Mucosa of rectum (tissue), 2 donors: ENCODE measurements at regions not wholly inside any gene's neighbourhood (a gene's known extent, or its start where the extent isn't known, plus 50 kb on each side); places are given as distances from the start of the nearest gene placed in this dataset.
A peak's percentile ranks its signal among the peaks of the same experiment; 100 is the strongest.

Experiments
- H3K27ac ChIP-seq, 2 donors: one replicate each; pipeline ENCODE4 v1.7.0; 2013; ENCODE audit warnings: inconsistent platforms in 2 of 2, low read depth in 2 of 2, low read length in 2 of 2
- H3K27me3 ChIP-seq, 2 donors: one replicate each; pipeline ENCODE4 v1.7.0; 2013; ENCODE audit warnings: low read length in 2 of 2; ENCODE audit not compliant: control insufficient read depth in 2 of 2, insufficient read depth in 2 of 2
- H3K36me3 ChIP-seq, 2 donors: one replicate each; pipeline ENCODE4 v1.7.0; 2013; ENCODE audit warnings: low read length in 2 of 2; ENCODE audit not compliant: control insufficient read depth in 2 of 2, insufficient read depth in 2 of 2
- H3K4me1 ChIP-seq, 2 donors: one replicate each; pipeline ENCODE4 v1.7.0; 2013; ENCODE audit warnings: low read length in 2 of 2, mild to moderate bottlenecking in 1 of 2; ENCODE audit not compliant: control insufficient read depth in 2 of 2, insufficient read depth in 2 of 2
- H3K4me3 ChIP-seq, 2 donors: one replicate each; pipeline ENCODE4 v1.7.0; 2013; ENCODE audit warnings: low read length in 2 of 2
- H3K9ac ChIP-seq, 2 donors: one replicate each; pipeline ENCODE4 v1.7.0; 2013; ENCODE audit warnings: low read length in 2 of 2, low read depth in 1 of 2, mild to moderate bottlenecking in 1 of 2
- H3K9me3 ChIP-seq, 2 donors: one replicate each; pipeline ENCODE4 v1.7.0; 2013; ENCODE audit warnings: low read length in 2 of 2; ENCODE audit not compliant: control insufficient read depth in 2 of 2
- donor health status: healthy.
- donor health status: Normal muscosa, but diverticular disease.

DNA sequence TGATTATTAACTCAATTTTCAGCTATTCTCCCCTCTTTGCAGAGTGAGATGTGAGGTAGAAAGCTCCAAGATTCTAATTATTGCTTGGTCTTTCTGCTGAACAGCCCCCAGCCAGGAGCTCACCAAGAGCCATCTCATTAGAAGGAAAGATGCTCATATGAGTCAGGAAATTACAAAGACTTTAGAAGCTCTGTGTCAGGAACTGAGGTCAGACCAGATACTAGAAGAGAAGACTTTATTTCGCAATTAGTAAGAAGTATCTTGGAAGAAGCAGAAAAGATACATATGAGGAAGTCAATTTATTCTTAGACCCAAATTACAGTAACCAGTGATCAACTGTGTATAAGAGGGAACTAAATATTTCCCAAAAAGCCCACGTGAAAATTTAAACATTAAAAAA, 626.9 kb downstream of the ZWINT start:
- Histone ChIP-seq H3K36me3 (no peaks in the 10 kb centered on the region), H3K27ac (no peak overlapping the region), H3K4me3 (no peak overlapping the region), H3K9ac (no peak overlapping the region), H3K27me3 (no peaks in the 10 kb centered on the region), H3K4me1 (no peaks in the 10 kb centered on the region), H3K9me3 (no peaks in the 10 kb centered on the region)

DNA sequence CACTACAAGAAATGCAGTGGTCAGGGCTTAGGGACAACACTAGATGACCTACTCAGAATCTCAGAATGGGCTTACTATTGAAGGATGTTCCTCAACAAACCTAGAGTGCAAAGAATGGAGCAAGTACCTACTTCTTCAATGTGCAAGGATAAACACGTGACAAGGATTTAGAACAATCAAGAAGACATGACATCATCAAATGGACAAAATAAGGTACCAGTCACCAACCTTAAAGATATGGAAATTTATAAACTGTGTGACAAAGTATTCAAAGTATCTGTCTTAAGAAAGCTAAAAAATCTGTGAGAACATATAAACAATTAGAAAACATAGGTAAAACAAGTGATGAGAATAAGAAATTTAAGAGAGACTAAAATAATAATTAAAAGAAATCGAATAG, 656.1 kb downstream of the ZWINT start:
- H3K4me3 ChIP-seq = no peak overlapping the region
- no peaks in the 10 kb centered on the region for H3K36me3 ChIP-seq
- H3K27me3 ChIP-seq = no peaks in the 10 kb centered on the region
- no peaks in the 10 kb centered on the region for H3K9me3 ChIP-seq
- no peak overlapping the region for H3K27ac ChIP-seq
- no peak overlapping the region for H3K9ac ChIP-seq
- no peaks in the 10 kb centered on the region for H3K4me1 ChIP-seq

DNA sequence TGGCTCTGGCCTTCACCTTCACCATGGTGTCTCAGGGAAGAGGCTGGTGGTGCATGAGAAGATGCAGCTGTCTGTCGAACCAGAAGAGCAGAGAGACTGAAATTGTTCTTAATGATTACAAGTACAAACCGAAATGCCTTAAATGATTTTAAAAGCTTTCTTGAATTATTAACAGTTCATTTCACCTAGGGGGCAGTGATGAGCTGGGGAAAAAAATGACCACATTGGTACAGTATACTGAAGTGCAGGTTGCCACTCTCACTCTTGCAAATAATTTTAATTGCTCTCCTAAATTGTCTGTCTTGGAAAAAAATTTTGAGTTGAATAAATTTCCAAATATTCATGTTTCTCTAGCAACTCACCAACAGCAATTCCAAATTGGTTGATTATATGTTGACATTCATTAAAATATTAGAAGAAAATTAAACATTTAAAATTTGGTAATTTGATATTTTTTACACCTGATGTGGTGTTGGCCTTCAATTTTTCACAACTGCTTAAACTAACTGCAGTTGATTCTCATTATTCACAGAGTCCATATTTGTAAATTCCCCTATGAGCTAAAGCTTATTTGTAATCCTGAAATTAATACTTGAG, 692.6 kb downstream of the ZWINT start:
- no peak overlapping the region for H3K9ac ChIP-seq
- no peaks in the 10 kb centered on the region for H3K36me3 ChIP-seq
- no peak overlapping the region for H3K27ac ChIP-seq
- H3K27me3 ChIP-seq = no peaks in the 10 kb centered on the region
- no peak overlapping the region for H3K4me3 ChIP-seq
- no peaks in the 10 kb centered on the region for H3K4me1 ChIP-seq
- no peaks in the 10 kb centered on the region for H3K9me3 ChIP-seq

DNA sequence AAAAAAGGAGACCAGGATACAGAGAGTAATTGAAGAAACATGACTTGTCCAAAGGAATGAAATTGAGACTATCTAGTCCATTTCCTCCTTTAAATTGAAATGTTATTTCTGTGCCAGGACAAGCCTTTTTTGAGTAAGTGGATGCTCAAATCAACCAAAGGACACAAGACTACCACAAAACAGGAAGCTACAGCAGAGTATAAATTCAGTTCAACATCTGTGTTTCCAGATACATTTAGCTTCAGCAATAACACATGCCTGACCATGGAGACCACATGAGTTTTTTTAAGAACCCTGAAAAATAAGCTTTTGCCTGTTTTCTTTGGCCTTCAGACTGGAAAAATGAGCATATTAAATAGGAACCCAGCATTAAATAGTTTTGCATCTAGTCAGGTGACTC, 707.5 kb downstream of the ZWINT start:
- H3K27me3 ChIP-seq = no peaks in the 10 kb centered on the region
- H3K9ac ChIP-seq = no peak overlapping the region
- no peaks in the 10 kb centered on the region for H3K4me1 ChIP-seq
- no peak overlapping the region for H3K27ac ChIP-seq
- no peaks in the 10 kb centered on the region for H3K36me3 ChIP-seq
- H3K4me3 ChIP-seq = no peak overlapping the region
- no peaks in the 10 kb centered on the region for H3K9me3 ChIP-seq

DNA sequence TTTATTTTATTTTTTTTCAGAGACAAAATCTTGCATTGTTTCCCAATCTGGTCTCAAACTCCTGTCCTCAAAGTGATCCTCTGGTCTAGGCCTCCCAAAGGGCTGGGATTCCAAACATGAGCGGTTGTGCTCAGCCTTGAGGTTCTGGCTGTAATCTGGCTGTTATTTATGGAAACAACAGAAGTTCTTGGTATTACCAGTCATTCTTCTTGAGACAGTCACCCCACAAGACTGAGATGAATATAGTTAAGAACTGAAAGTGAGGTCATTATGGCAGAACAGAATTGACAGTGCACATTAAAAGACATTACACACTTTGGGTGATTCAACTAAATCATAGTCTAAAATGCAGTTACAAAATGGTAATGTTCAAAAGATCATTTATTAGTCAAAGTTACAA, 719.5 kb downstream of the ZWINT start:
- Histone ChIP-seq H3K4me1 (no peaks in the 10 kb centered on the region), H3K27ac (no peak overlapping the region), H3K36me3 (no peaks in the 10 kb centered on the region), H3K9ac (no peak overlapping the region), H3K27me3 (no peaks in the 10 kb centered on the region), H3K9me3 (no peaks in the 10 kb centered on the region), H3K4me3 (no peak overlapping the region)

DNA sequence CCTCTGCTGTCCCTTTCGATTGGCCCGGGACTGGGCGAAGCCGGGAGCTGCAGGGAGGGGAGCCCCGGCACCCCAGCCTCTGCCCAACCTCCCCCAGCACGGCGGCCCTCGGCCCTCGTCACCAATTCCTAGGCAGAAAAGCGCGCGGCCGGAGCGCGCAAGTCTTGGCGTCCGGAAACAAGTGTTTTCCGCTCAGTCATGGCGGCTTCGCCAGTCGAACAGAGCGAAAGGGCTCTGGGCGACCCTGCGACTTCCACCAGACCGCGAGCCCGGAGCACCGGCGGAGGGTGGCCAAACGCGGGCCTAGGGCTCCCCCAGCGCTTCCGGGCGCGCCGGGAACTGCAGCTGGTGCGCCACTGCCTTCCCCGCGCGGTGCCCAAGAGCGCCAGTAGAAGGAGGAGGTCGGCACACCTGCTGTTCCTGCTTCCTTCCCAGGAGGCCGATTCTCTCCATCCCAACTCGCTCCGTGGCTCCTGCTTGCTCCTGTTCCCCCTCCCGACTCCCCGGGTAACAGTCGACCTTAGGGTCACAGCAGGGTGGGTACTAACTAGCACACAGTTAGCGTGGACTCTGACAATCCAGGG, 729.9 kb downstream of the ZWINT start:
- Histone ChIP-seq H3K4me3 (peak overlapping the region; percentile 35 to 53), H3K27ac (no peak overlapping the region), H3K36me3 (no peaks in the 10 kb centered on the region), H3K27me3 (peaks cover 9 to 20% of the 10 kb centered on the region in 2 donors), H3K4me1 (peaks cover 2 to 5% of the 10 kb centered on the region in 2 donors), H3K9ac (no peak overlapping the region), H3K9me3 (no peaks in the 10 kb centered on the region)

DNA sequence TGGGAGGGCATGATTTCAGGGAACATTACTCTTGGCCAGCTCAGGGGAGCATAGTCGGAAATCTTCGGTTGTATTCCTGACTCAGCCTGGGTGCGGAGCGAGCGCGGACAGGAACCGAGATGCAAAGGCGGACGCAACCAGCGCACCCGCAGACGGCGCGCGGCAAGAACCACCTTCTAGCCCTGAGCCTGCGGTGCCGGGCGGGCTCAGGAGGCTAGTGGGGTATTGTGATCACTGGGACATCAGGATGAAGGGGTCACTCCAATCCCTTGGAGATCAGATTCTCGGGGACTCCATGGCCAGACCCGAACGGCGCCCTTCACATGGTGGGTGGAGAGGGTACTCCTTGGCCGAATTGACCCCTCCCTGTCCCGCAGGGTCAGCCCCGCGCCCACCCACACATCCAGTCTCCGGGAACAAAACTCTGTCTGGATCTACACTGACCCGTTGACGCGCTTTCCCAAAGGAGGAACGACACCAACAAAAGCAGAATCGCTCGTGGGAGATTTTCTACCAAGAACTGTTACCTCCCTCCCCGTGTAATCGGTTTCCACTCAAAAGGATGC, 730.5 kb downstream of the ZWINT start:
- Histone ChIP-seq H3K27me3 (peaks cover 9 to 20% of the 10 kb centered on the region in 2 donors), H3K36me3 (no peaks in the 10 kb centered on the region), H3K9ac (no peak overlapping the region), H3K9me3 (no peaks in the 10 kb centered on the region), H3K27ac (no peak overlapping the region), H3K4me3 (peak overlapping the region; percentile 35 to 53), H3K4me1 (peaks cover 2 to 5% of the 10 kb centered on the region in 2 donors)

DNA sequence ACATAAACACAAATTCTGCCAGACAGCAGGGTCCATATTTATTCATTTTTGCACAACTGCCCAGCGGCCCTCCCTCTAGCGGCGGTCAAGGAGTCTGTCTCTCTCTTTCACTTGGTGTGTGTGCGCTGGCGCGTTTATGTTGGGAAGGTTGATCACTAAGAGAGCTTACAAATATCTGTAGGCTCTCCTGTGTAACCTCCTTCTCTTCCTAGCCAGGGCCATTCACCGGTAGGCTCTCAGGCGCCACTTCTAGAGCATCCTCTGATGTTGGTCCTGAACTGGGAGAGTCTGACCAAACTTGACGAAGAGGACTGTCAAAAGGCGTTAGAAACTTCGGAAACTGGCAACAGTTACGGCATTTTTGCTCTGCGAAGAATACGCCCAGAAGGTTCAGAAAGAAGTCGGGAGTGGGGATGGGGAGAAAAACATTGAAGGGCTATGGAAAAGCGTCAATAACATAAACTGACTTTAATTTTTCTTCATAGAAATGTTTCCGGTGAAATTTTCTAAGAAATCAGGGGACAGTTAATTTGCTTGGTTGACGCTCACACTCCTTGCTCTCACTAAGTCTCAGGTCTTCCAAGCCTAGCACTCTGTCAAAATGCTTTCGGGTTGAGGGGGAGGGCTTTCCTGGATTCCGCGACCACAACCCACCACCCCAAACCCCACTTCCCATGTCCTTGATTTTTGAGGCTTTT, 731.1 kb downstream of the ZWINT start:
- Histone ChIP-seq H3K4me3 (peak overlapping the region in 1 of 2 donors; percentile 37), H3K36me3 (no peaks in the 10 kb centered on the region), H3K4me1 (peaks cover 2 to 5% of the 10 kb centered on the region in 2 donors), H3K27ac (no peak overlapping the region), H3K9ac (no peak overlapping the region), H3K27me3 (peaks cover 9 to 20% of the 10 kb centered on the region in 2 donors), H3K9me3 (no peaks in the 10 kb centered on the region)

DNA sequence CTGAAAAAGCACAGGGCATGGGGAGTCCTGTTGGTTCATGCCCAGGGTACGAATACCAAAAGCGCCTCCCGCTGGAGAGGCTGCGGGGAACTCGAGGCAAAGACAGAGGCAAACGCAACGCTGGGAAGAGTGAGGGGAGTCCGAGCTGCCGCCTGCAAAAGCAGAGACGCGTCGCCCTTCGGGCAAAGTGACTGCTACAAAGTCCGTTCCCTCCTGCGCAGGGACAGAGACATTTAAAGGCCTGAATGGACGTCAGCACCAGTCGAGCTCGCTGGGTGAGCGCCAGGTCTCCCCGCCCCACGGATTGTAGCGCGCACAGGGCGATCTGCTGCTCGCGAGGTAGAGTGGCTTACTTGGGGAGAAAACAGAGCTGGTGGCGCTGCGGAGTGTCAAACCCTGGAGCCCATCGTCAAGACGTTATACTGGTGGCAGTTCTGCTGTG, 732.8 kb downstream of the ZWINT start:
- Histone ChIP-seq H3K4me1 (peaks cover 2 to 5% of the 10 kb centered on the region in 2 donors), H3K27ac (no peak overlapping the region), H3K27me3 (peaks cover 9 to 20% of the 10 kb centered on the region in 2 donors), H3K36me3 (no peaks in the 10 kb centered on the region), H3K4me3 (no peak overlapping the region), H3K9me3 (no peaks in the 10 kb centered on the region), H3K9ac (no peak overlapping the region)

DNA sequence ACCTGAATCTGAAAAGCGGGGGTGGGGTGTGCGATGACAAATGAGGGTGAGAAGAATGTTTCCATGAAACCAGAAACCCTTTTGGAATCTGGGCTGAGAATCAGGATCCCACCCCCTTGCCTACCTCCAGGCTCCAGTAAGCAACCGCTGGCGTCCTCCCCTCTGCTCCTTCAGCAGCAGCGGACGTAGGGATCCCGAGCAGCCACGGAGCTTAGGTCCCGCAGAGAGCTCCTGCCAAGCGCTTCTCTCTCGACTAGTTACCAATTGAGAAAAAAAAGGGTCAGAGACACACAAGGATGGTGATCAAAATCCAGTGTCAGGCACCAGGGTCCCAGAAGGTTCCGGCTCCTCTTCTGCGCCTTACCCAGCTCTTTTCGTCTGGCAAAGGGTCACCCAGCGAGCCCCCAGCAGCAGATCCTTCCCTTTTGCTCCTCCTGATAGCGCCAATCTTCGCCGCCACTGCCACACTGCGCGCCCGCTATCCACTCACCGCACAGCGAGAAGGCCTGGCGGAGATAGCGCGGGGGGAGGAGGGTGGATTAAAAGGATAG, 733.5 kb downstream of the ZWINT start:
- no peak overlapping the region for H3K4me3 ChIP-seq
- H3K27me3 ChIP-seq = peaks cover 9 to 20% of the 10 kb centered on the region in 2 donors
- peaks cover 2 to 5% of the 10 kb centered on the region in 2 donors for H3K4me1 ChIP-seq
- no peaks in the 10 kb centered on the region for H3K36me3 ChIP-seq
- H3K27ac ChIP-seq = no peak overlapping the region
- H3K9ac ChIP-seq = no peak overlapping the region
- no peaks in the 10 kb centered on the region for H3K9me3 ChIP-seq
